ENCODE measurements at regions not wholly inside any gene's neighbourhood (a gene's known extent, or its start where the extent isn't known, plus 50 kb on each side); places are given as distances from the start of the nearest gene placed in this dataset.

- intact Hi-C loops (cut with DNase I), result no loop called here
- Histone ChIP-seq H3K27ac (no peak overlapping the region), H3K9me3 (no peaks in the 10 kb centered on the region), H3K4me1 (no peaks in the 10 kb centered on the region), H3K36me3 (no peaks in the 10 kb centered on the region), H3K27me3 (no peaks in the 10 kb centered on the region), H3K4me3 (no peak overlapping the region)
- no peak for ATAC-seq
- 40% methylated on average over 2 of the region's 9 CpGs for WGBS (ENCODE audit: insufficient coverage, low coverage, low lambda C conversion rate, missing lambda C conversion rate)
- TF ChIP-seq POLR2A (IDR thresholded peaks at IDR 0.05) (no peak), CTCF (IDR thresholded peaks at IDR 0.05) (no peak)
- DNase-seq, result no peak
Observed at GRCh38 chr16:86353948-86354347, 156.4 kb upstream of the FOXF1 start.

- TF ChIP-seq CTCF (IDR thresholded peaks at IDR 0.05) (no peak), POLR2A (IDR thresholded peaks at IDR 0.05) (no peak)
- no peaks in the 10 kb centered on the region for H3K36me3 ChIP-seq
- 46% methylated on average over 5 of the region's 7 CpGs for WGBS (ENCODE audit: insufficient coverage, low coverage, low lambda C conversion rate, missing lambda C conversion rate)
- ATAC-seq (no peak), DNase-seq (no peak)
- no peaks in the 10 kb centered on the region for H3K27me3 ChIP-seq
- H3K9me3 ChIP-seq, result no peaks in the 10 kb centered on the region
- H3K4me3 ChIP-seq, result no peak overlapping the region
- intact Hi-C loops (cut with DNase I), result no loop called here
- H3K27ac ChIP-seq, result no peak overlapping the region
- H3K4me1 ChIP-seq, result no peaks in the 10 kb centered on the region
Observed at GRCh38 chr16:86354641-86355513, 155.4 kb upstream of the FOXF1 start.

- intact Hi-C loops (cut with DNase I), result no loop called here
- no peak for DNase-seq
- WGBS (ENCODE audit: insufficient coverage, low coverage, low lambda C conversion rate, missing lambda C conversion rate), result 54% methylated on average over 4 of the region's 5 CpGs
- H3K36me3 ChIP-seq, result no peaks in the 10 kb centered on the region
- H3K27ac ChIP-seq, result no peak overlapping the region
- no peaks in the 10 kb centered on the region for H3K4me1 ChIP-seq
- H3K27me3 ChIP-seq, result no peaks in the 10 kb centered on the region
- H3K9me3 ChIP-seq, result no peaks in the 10 kb centered on the region
- TF ChIP-seq POLR2A (IDR thresholded peaks at IDR 0.05) (no peak), CTCF (IDR thresholded peaks at IDR 0.05) (no peak)
- ATAC-seq, result no peak
- H3K4me3 ChIP-seq, result no peak overlapping the region
Observed at GRCh38 chr16:86355531-86355930, 154.8 kb upstream of the FOXF1 start.

- peaks cover 0 to under 1% of the 10 kb centered on the region in 2 donors for H3K27me3 ChIP-seq
- WGBS (ENCODE audit: insufficient coverage, low coverage, low lambda C conversion rate, missing lambda C conversion rate), result 85% methylated on average over 2 of the region's 3 CpGs
- intact Hi-C loops (cut with DNase I), result no loop called here
- H3K9me3 ChIP-seq, result no peaks in the 10 kb centered on the region
- no peaks in the 10 kb centered on the region for H3K36me3 ChIP-seq
- H3K27ac ChIP-seq, result no peak overlapping the region
- H3K4me1 ChIP-seq, result no peaks in the 10 kb centered on the region
- ATAC-seq (no peak), DNase-seq (no peak)
- TF ChIP-seq POLR2A (IDR thresholded peaks at IDR 0.05) (no peak), CTCF (IDR thresholded peaks at IDR 0.05) (no peak)
- no peak overlapping the region for H3K4me3 ChIP-seq
Observed at GRCh38 chr16:86355951-86356350, 154.4 kb upstream of the FOXF1 start.
